Stimulated activated CD4-positive, alpha-beta T cell treated with anti-CD3 and anti-CD28 coated beads, Interleukin-1b, Interleukin-23, amount 100 ng/mL, for 24 hours (primary cell): ENCODE measurements at regions not wholly inside any gene's neighbourhood (a gene's known extent, or its start where the extent isn't known, plus 50 kb on each side); places are given as distances from the start of the nearest gene placed in this dataset.
A peak's percentile ranks its signal among the peaks of the same experiment; 100 is the strongest.

Experiments
- DNase-seq, 4 experiments: peaks; one replicate each; pipeline ENCODE4 v3.0.0-alpha.2; 2020; ENCODE audit warnings: low read depth in 4 of 4, low spot score in 1 of 4

GRCh38 chr10:118246332-118247295 is 95.5 kb downstream of the FAM204A start:
- DNase-seq, result no peak

- no peak for DNase-seq
Observed at GRCh38 chr10:118243907-118244306, 98.2 kb downstream of the FAM204A start.

- peak; percentile 41 to 52 (median 45) for DNase-seq
Observed at GRCh38 chr10:118241229-118242137, 100.6 kb downstream of the FAM204A start.

GRCh38 chr10:118239236-118239630 is 102.9 kb downstream of the FAM204A start:
- DNase-seq, result no peak

- no peak for DNase-seq
Observed at GRCh38 chr10:118238573-118239235, 103.4 kb downstream of the FAM204A start.

- no peak for DNase-seq
Observed at GRCh38 chr10:118237930-118238329, 104.2 kb downstream of the FAM204A start.

GRCh38 chr10:118234683-118235082 is 107.4 kb downstream of the FAM204A start:
- no peak for DNase-seq

- DNase-seq, result no peak
Observed at GRCh38 chr10:118220346-118220850, 121.7 kb downstream of the FAM204A start.

GRCh38 chr10:118218562-118218961 is 123.6 kb downstream of the FAM204A start:
- DNase-seq, result no peak

- DNase-seq, result no peak
Observed at GRCh38 chr10:118216571-118217170, 125.5 kb downstream of the FAM204A start.

GRCh38 chr10:118216020-118216419 is 126.1 kb downstream of the FAM204A start:
- no peak for DNase-seq

- no peak for DNase-seq
Observed at GRCh38 chr10:118214776-118215175, 127.3 kb downstream of the FAM204A start.

GRCh38 chr10:118213436-118213835 is 128.7 kb downstream of the FAM204A start:
- DNase-seq, result no peak

- DNase-seq, result no peak
Observed at GRCh38 chr10:118210276-118210675, 131.8 kb downstream of the FAM204A start.

- DNase-seq, result no peak
Observed at GRCh38 chr10:118209215-118209614, 132.9 kb downstream of the FAM204A start.

- DNase-seq, result no peak
Observed at GRCh38 chr10:118207470-118208007, 134.6 kb downstream of the FAM204A start.

GRCh38 chr10:118204292-118204943 is 137.7 kb downstream of the FAM204A start:
- no peak for DNase-seq

- DNase-seq, result no peak
Observed at GRCh38 chr10:118203461-118203860, 138.7 kb downstream of the FAM204A start.

- DNase-seq, result no peak
Observed at GRCh38 chr10:118195729-118196128, 146.4 kb downstream of the FAM204A start.

GRCh38 chr10:118193642-118194041 is 146.9 kb upstream of the RAB11FIP2 start:
- DNase-seq, result no peak
